MM.1S (cell line): ENCODE measurements at regions not wholly inside any gene's neighbourhood (a gene's known extent, or its start where the extent isn't known, plus 50 kb on each side); places are given as distances from the start of the nearest gene placed in this dataset.

ENCODE experiments used
- CTCF ChIP-seq: fragments of 300-600 bp; sonication (generic); IDR thresholded peaks from 2 replicates; pipeline ENCODE4 v1.5.1; 2016; ENCODE audit warnings: antibody characterized with exemption, low read length, mixed read lengths
- EZH2 ChIP-seq: fragments of 300-600 bp; sonication (generic); optimal IDR thresholded peaks from 2 replicates; pipeline ENCODE3; 2017; ENCODE audit warnings: low read depth, mild to moderate bottlenecking, antibody characterized with exemption, low read length, mixed read lengths
- EZH2phosphoT487 ChIP-seq: fragments of 300-600 bp; sonication (generic); IDR thresholded peaks from 2 replicates; pipeline ENCODE4 v1.6.1; 2018; ENCODE audit warnings: antibody characterized with exemption, low read length

- TF ChIP-seq CTCF: no peak
- no peak for TF ChIP-seq EZH2
- no peak for TF ChIP-seq EZH2phosphoT487
Measured at GRCh38 chr11:107274138-107274537, 183.5 kb downstream of the CWF19L2 start.
